ENCODE measurements at regions not wholly inside any gene's neighbourhood (a gene's known extent, or its start where the extent isn't known, plus 50 kb on each side); places are given as distances from the start of the nearest gene placed in this dataset.

DNA sequence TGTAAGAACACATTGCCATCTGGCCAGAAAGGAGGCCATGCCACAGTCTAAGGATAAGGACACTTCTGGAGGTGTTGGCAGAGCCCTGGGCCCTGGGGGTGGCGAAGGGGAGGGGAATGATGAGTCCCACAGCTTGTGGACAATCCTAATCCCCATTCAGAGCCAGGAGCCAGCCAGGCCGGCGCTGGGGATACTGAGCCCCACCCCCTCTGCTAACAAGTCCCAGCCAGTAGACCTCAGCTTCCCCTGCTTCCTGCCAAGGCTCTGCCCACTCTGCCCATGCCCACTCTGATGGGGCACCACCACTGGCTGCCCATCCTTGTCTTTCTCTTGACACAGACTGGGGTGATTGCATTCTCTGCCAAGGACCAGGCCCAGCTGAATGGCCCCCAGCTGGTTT, 71.9 kb downstream of the NAV1 start:
- no peak for DNase-seq (ENCODE audit: low spot score)

GRCh38 chr1:201612645-201613044, 73.7 kb downstream of the NAV1 start:
- no peak for DNase-seq (ENCODE audit: low spot score)

- no peak for DNase-seq (ENCODE audit: low spot score)
These were observed 75.5 kb downstream of the NAV1 start for GRCh38 chr1:201614262-201615015.

DNA sequence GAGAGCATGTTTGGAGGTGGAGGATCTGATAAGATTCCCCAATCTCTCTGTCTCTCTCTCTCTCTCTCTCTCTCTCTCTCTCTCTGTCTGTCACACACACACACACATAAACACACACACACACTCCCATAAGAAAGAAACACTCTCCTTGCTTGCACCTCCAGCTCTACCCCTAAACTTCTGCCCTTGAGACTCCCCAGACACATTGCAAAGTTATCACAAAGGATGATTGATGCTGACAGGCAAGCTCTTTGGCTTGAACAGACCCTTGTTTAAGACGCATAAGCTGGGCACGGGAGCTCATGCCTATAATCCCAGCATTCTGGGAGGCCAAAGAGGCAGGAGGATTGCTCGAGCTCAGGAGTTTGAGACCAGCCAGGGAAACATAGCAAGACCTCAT, 78.2 kb downstream of the NAV1 start:
- no peak for DNase-seq (ENCODE audit: low spot score)

DNA sequence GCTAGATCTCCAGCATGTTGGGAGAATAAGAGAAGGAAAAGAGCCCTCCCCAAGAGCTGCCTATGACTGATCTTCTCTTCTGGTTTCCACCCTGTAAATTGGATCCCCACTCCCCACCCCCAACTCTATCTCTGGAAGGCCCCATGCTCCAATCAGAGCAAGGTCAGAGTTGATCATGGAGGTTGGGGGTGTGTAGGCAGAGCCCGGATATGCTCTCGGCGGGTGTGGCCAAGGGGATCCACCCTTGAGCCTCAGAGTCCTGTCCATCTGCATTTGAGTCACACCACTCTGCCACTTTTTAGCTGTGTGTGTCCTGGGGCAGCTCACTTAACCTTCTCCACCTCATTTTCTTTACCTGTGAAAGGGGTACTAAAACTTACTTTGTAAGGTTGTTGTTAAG, 79.5 kb downstream of the NAV1 start:
- DNase-seq (ENCODE audit: low spot score), result no peak

DNA sequence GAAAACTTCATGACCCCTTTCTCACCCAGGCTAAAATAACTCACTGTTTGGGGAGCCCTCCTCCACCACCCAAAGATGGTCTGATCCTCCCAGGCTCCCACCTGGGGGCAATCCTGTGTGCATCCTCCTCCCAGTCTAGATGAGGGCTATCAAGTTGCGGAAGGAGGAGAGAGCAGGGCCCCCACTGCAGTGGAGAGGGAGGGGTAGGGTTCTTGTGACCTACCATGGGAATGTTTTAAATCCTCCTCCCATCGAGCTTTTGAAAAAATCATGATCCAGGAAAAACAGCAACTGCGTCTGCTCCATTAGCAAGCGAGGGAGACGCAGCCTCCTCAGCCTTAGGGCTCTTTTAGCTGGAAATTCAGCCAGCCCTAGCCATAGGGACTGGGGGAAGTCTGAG, 80.0 kb downstream of the NAV1 start:
- no peak for DNase-seq (ENCODE audit: low spot score)

DNA sequence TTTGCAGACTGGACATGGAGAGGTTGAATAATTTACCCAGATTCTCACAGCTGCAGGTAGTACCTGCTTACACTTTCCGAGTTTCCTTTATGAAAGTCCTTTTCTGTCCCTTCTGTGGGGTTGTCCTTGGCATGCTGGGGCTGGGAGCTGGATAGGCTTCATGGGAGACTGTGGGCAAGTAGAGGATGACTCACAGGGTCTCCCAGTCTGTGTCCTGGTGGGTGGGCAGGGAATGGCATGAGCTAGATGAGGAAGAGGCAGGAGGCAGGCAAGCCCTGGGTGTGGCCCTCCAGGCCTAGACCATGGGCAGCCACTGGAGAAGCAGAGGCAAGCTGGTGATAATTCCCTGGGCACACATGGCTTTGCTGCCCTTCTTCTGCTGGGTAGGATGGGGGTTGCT, 80.6 kb downstream of the NAV1 start:
- DNase-seq (ENCODE audit: low spot score), result no peak

- DNase-seq (ENCODE audit: low spot score), result no peak
These were observed 83.4 kb downstream of the NAV1 start for GRCh38 chr1:201622353-201622752.

GRCh38 chr1:201622824-201623223, 83.9 kb downstream of the NAV1 start:
- no peak for DNase-seq (ENCODE audit: low spot score)

DNA sequence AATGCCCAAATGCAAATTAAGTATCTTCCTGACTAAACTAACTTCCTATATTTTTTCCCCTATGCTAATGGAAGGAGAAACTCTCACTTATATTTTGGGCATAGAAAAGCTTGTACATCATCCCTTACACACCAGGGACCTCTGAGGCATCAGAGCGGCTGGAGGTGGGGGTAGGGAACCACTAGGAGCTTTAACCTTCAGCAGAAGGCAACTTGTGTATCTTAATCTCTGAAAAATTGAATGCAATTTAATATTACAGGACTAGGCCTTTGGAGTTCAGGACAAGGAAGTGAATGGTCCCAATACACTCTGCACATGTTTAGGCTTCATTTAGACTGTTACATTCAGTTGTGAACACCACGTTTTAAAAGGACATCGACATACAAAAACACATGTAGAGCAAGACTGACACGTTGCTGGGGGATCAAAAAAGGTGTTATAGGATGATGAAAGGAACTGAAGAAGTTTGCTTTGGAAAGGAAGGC, 85.9 kb downstream of the NAV1 start:
- DNase-seq (ENCODE audit: low spot score), result no peak

- DNase-seq (ENCODE audit: low spot score), result no peak
These were observed 86.4 kb downstream of the NAV1 start for GRCh38 chr1:201625226-201625761.

DNA sequence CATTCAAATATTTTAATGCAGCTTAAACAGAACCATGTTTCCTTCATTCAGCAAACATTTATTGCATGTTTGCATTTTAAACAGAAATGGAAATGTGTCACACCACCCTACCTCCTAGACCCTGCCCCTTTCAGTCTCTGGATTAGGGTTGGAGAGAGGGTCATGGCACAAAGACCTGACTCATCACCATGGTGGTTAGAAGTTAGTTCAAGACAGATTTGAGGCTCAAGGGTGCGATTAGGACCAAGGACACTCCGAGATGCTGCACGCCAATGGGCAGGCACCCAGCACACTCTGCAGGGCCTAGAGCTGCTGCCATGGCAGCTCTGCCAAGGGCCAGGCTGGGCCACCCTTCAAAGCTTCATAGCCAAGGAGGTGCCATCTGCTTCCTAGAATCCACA, 86.9 kb downstream of the NAV1 start:
- DNase-seq (ENCODE audit: low spot score), result no peak

DNA sequence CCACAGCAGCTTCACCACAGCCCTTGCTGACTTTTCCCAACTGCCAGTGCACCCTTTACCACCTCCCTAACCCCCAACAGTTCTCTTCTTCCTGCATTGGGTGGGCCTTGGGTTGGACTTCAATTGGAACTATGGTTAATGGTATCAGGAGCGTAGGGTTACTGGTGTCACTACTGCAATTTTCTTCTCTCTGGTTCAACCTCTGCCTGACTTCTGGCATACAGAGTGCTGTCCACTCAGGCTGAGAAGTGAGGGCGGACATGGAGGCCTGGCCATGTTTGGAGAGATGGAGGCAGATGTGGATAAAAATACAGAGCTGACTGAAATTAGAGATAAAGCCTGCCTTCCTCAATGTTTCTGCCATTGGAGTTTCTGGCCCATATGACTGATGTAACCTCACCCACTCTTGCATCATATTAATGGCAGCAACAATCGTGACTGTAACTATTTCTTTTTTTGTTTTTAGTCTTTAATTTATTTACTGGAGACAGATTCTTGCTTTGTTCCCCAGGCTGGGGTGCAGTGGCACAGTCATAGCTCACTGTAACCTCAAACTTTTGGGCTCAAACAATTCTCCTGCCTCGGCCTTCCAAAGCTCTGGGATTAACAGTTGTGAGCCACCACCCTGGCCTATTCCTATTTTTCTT, 87.8 kb downstream of the NAV1 start:
- DNase-seq (ENCODE audit: low spot score), result no peak

DNA sequence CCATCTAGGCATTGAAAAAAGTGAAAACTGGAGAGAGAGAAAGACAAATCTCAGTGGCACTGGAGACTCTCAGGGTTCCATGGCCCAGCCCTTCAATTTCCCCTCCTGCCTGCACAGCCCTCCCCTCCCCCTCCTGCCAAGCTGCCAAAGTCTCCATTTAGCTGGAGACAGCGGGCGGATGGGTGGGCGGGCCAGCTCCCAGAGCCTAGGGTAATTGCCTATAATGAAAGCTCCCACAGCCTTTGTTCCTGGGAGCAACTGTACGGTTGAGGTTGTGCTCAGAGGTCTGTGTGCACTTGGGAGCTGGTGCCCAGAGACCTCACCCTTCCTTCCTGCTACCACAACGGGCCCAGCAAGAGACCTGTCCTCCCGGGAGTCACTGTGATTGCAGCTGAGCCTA, 89.6 kb downstream of the NAV1 start:
- no peak for DNase-seq (ENCODE audit: low spot score)

- DNase-seq (ENCODE audit: low spot score), result no peak
These were observed 91.7 kb downstream of the NAV1 start for GRCh38 chr1:201630582-201630981.

GRCh38 chr1:201631037-201631436, 92.1 kb downstream of the NAV1 start:
- no peak for DNase-seq (ENCODE audit: low spot score)

- DNase-seq (ENCODE audit: low spot score), result no peak
These were observed 93.5 kb downstream of the NAV1 start for GRCh38 chr1:201632364-201632952.

DNA sequence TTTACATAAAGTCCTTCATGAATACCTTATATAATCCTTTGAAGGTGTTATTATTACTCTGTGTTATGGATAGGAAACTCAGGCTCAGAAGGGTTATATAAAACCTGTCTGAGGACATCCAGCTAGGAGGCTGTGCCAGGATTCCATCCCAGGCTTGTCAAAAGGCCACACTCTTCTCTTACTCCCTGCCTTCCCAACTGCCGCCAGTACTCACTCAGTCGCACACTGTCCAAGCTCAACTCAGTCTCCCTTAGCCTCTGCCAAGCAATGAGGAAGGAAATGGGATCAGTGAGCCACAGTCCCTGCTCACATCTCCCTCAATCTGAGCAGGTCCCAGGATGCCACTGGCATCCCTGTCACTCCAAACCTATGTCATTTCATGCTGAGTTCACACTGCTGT, 94.4 kb downstream of the NAV1 start:
- no peak for DNase-seq (ENCODE audit: low spot score)

- no peak for DNase-seq (ENCODE audit: low spot score)
These were observed 94.9 kb downstream of the NAV1 start for GRCh38 chr1:201633811-201634210.

DNA sequence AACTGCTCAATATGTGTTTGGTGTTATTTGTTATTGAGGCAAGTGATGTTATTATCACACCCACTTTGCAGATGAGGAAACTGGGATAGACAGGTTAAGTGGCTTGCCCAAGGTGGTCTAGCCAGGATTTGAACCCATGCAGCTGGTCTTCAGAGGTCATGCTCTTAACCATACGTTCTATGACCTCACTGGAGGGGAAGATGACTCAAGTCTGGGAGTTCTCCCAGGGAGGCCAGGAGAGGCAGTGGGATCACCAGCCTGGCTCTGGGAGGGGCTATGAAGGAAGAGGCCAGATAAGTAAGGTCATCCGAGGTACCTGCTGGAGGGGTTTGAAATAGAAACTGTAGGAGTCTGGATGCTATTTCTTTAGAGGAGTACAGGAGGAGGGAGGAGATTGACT, 95.3 kb downstream of the NAV1 start:
- DNase-seq (ENCODE audit: low spot score), result no peak

- DNase-seq (ENCODE audit: low spot score), result no peak
These were observed 97.2 kb downstream of the NAV1 start for GRCh38 chr1:201636097-201636496.

- DNase-seq (ENCODE audit: low spot score), result no peak
These were observed 97.6 kb downstream of the NAV1 start for GRCh38 chr1:201636510-201636971.

Data from ureter (tissue), 1 donor.